Stimulated activated CD4-positive, alpha-beta T cell treated with anti-CD3 and anti-CD28 coated beads, Interleukin-4, amount 100 ng/mL, for 48 hours (primary cell): ENCODE measurements at regions not wholly inside any gene's neighbourhood (a gene's known extent, or its start where the extent isn't known, plus 50 kb on each side); places are given as distances from the start of the nearest gene placed in this dataset.

Experiments
- DNase-seq, 2 donors: peaks; one replicate each; pipeline ENCODE4 v3.0.0-alpha.2; 2020; ENCODE audit warnings: low read depth in 2 of 2

GRCh38 chr17:34874478-34874877 is 86.8 kb downstream of the CCT6B start:
- no peak for DNase-seq

- no peak for DNase-seq
Measured at GRCh38 chr17:34872640-34873039, 88.6 kb downstream of the CCT6B start.

GRCh38 chr17:34869641-34870040 is 91.6 kb downstream of the CCT6B start:
- DNase-seq: no peak

GRCh38 chr17:34865716-34866115 is 95.5 kb downstream of the CCT6B start:
- DNase-seq: no peak

- DNase-seq: no peak
Measured at GRCh38 chr17:34862384-34862783, 98.9 kb downstream of the CCT6B start.

- no peak for DNase-seq
Measured at GRCh38 chr17:34861864-34862263, 99.4 kb downstream of the CCT6B start.

GRCh38 chr17:34859652-34860051 is 101.6 kb downstream of the CCT6B start:
- peak; percentile 2 to 10 for DNase-seq

GRCh38 chr17:34858591-34859565 is 102.4 kb downstream of the CCT6B start:
- no peak for DNase-seq

GRCh38 chr17:34853924-34854323 is 107.3 kb downstream of the CCT6B start:
- no peak for DNase-seq

GRCh38 chr17:34852614-34853013 is 108.6 kb downstream of the CCT6B start:
- DNase-seq: no peak

GRCh38 chr17:34851961-34852540 is 109.2 kb downstream of the CCT6B start:
- no peak for DNase-seq

GRCh38 chr17:34850964-34851363 is 110.3 kb downstream of the CCT6B start:
- no peak for DNase-seq

GRCh38 chr17:34850023-34850422 is 111.2 kb downstream of the CCT6B start:
- DNase-seq: no peak

GRCh38 chr17:34847938-34848337 is 113.3 kb downstream of the CCT6B start:
- no peak for DNase-seq

- no peak for DNase-seq
Measured at GRCh38 chr17:34845296-34845695, 116.0 kb downstream of the CCT6B start.

GRCh38 chr17:34843682-34844081 is 117.6 kb downstream of the CCT6B start:
- no peak for DNase-seq

- no peak for DNase-seq
Measured at GRCh38 chr17:34842235-34842634, 119.0 kb downstream of the CCT6B start.

GRCh38 chr17:34841467-34841866 is 119.8 kb downstream of the CCT6B start:
- no peak for DNase-seq

GRCh38 chr17:34840750-34841149 is 120.5 kb downstream of the CCT6B start:
- no peak for DNase-seq

- DNase-seq: no peak
Measured at GRCh38 chr17:34837876-34838478, 123.3 kb downstream of the CCT6B start.

GRCh38 chr17:34832376-34832775 is 128.9 kb downstream of the CCT6B start:
- DNase-seq: no peak

GRCh38 chr17:34827008-34827407 is 134.3 kb downstream of the CCT6B start:
- no peak for DNase-seq

- DNase-seq: no peak
Measured at GRCh38 chr17:34826332-34826731, 134.9 kb downstream of the CCT6B start.
